Stimulated activated CD4-positive, alpha-beta T cell treated with anti-CD3 and anti-CD28 coated beads, Interleukin-12 subunit alpha, Interleukin-12 subunit beta, amount 100 ng/mL, for 4 hours (primary cell): ENCODE measurements at regions not wholly inside any gene's neighbourhood (a gene's known extent, or its start where the extent isn't known, plus 50 kb on each side); places are given as distances from the start of the nearest gene placed in this dataset.

Experiments used
- DNase-seq: peaks from one replicate; pipeline ENCODE4 v3.0.0-alpha.2; 2020

GRCh38 chr13:109593230-109593629 is 193.2 kb downstream of the IRS2 start:
- DNase-seq, result no peak

GRCh38 chr13:109592770-109593169 is 193.6 kb downstream of the IRS2 start:
- DNase-seq, result no peak

- DNase-seq, result no peak
Measured at GRCh38 chr13:109587689-109588088, 198.7 kb downstream of the IRS2 start.

- no peak for DNase-seq
Measured at GRCh38 chr13:109586509-109587346, 199.7 kb downstream of the IRS2 start.

- DNase-seq, result no peak
Measured at GRCh38 chr13:109584844-109585361, 201.5 kb downstream of the IRS2 start.

GRCh38 chr13:109577191-109577700 is 209.1 kb downstream of the IRS2 start:
- no peak for DNase-seq

GRCh38 chr13:109576331-109576813 is 210.0 kb downstream of the IRS2 start:
- no peak for DNase-seq

GRCh38 chr13:109575821-109576220 is 210.6 kb downstream of the IRS2 start:
- no peak for DNase-seq

- no peak for DNase-seq
Measured at GRCh38 chr13:109572389-109572788, 214.0 kb downstream of the IRS2 start.

- DNase-seq, result no peak
Measured at GRCh38 chr13:109569958-109570711, 216.2 kb downstream of the IRS2 start.

- DNase-seq, result no peak
Measured at GRCh38 chr13:109568339-109568818, 218.0 kb downstream of the IRS2 start.

- DNase-seq, result no peak
Measured at GRCh38 chr13:109567315-109567714, 219.1 kb downstream of the IRS2 start.

GRCh38 chr13:109565877-109566276 is 220.5 kb downstream of the IRS2 start:
- DNase-seq, result no peak

GRCh38 chr13:109548374-109548773 is 238.0 kb downstream of the IRS2 start:
- DNase-seq, result no peak

- DNase-seq, result no peak
Measured at GRCh38 chr13:109547942-109548341, 238.4 kb downstream of the IRS2 start.

- DNase-seq, result no peak
Measured at GRCh38 chr13:109545931-109546330, 240.5 kb downstream of the IRS2 start.

GRCh38 chr13:109541081-109541480 is 245.3 kb downstream of the IRS2 start:
- DNase-seq, result no peak

- DNase-seq, result no peak
Measured at GRCh38 chr13:109537584-109537983, 248.8 kb downstream of the IRS2 start.

GRCh38 chr13:109533350-109533749 is 253.0 kb downstream of the IRS2 start:
- no peak for DNase-seq

GRCh38 chr13:109529964-109530363 is 256.4 kb downstream of the IRS2 start:
- no peak for DNase-seq

GRCh38 chr13:109521719-109522118 is 264.7 kb downstream of the IRS2 start:
- no peak for DNase-seq

- no peak for DNase-seq
Measured at GRCh38 chr13:109517517-109517916, 268.9 kb downstream of the IRS2 start.

- no peak for DNase-seq
Measured at GRCh38 chr13:109516186-109516585, 270.2 kb downstream of the IRS2 start.
